Chondrocyte (in vitro differentiated cells): ENCODE measurements at regions not wholly inside any gene's neighbourhood (a gene's known extent, or its start where the extent isn't known, plus 50 kb on each side); places are given as distances from the start of the nearest gene placed in this dataset.

Experiments
- DNase-seq: peaks from one replicate; pipeline ENCODE4 v3.0.0; 2021; ENCODE audit warnings: mixed read lengths, low spot score
- H3K27ac Mint-ChIP-seq: one replicate; pipeline ENCODE4 v1.8.0; 2021; ENCODE audit warnings: mild to moderate bottlenecking, moderate library complexity, mixed read lengths; ENCODE audit not compliant: unreplicated experiment
- H3K27me3 Mint-ChIP-seq: 2 replicates; pipeline ENCODE4 v1.8.0; 2021; ENCODE audit warnings: low read depth, mixed read lengths
- H3K36me3 Mint-ChIP-seq: 2 replicates; pipeline ENCODE4 v1.8.0; 2021; ENCODE audit warnings: low read depth, mixed read lengths
- H3K4me1 Mint-ChIP-seq: 2 replicates; pipeline ENCODE4 v1.8.0; 2021; ENCODE audit warnings: low read depth, mild to moderate bottlenecking, mixed read lengths
- H3K4me3 Mint-ChIP-seq: one replicate; pipeline ENCODE4 v1.8.0; 2021; ENCODE audit warnings: mild to moderate bottlenecking, moderate library complexity, mixed read lengths; ENCODE audit not compliant: unreplicated experiment
- H3K9me3 Mint-ChIP-seq: 2 replicates; pipeline ENCODE4 v1.8.0; 2021; ENCODE audit warnings: low read depth, mixed read lengths
- CTCF ChIP-seq: fragments of 200-600 bp; sonication (generic); IDR thresholded peaks from 2 replicates; pipeline ENCODE4 v1.5.0; 2021; ENCODE audit warnings: antibody characterized with exemption, mild to moderate bottlenecking, moderate library complexity

- no peak for TF ChIP-seq CTCF
- Mint-ChIP-seq H3K27ac (no peak overlapping the region), H3K27me3 (peaks cover 7% of the 10 kb centered on the region), H3K9me3 (no peaks in the 10 kb centered on the region), H3K4me1 (no peaks in the 10 kb centered on the region), H3K36me3 (no peaks in the 10 kb centered on the region), H3K4me3 (no peak overlapping the region)
- no peak for DNase-seq
These were observed 486.5 kb downstream of the GRXCR1 start for GRCh38 chr4:43379016-43379415.

- H3K9me3 Mint-ChIP-seq = no peaks in the 10 kb centered on the region
- no peaks in the 10 kb centered on the region for H3K4me1 Mint-ChIP-seq
- no peak overlapping the region for H3K27ac Mint-ChIP-seq
- no peak for TF ChIP-seq CTCF
- no peak overlapping the region for H3K4me3 Mint-ChIP-seq
- DNase-seq = no peak
- H3K27me3 Mint-ChIP-seq = peaks cover 7% of the 10 kb centered on the region
- H3K36me3 Mint-ChIP-seq = no peaks in the 10 kb centered on the region
These were observed 487.6 kb downstream of the GRXCR1 start for GRCh38 chr4:43380093-43380492.

- Mint-ChIP-seq H3K4me1 (no peaks in the 10 kb centered on the region), H3K36me3 (no peaks in the 10 kb centered on the region), H3K9me3 (peaks cover 1% of the 10 kb centered on the region), H3K27me3 (peaks cover 4% of the 10 kb centered on the region), H3K27ac (no peak overlapping the region), H3K4me3 (no peak overlapping the region)
- no peak for DNase-seq
- TF ChIP-seq CTCF = no peak
These were observed 498.6 kb downstream of the GRXCR1 start for GRCh38 chr4:43391069-43391468.

- Mint-ChIP-seq H3K36me3 (no peaks in the 10 kb centered on the region), H3K4me1 (no peaks in the 10 kb centered on the region), H3K27ac (no peak overlapping the region), H3K27me3 (peaks cover 4% of the 10 kb centered on the region), H3K4me3 (no peak overlapping the region), H3K9me3 (peaks cover 6% of the 10 kb centered on the region)
- no peak for DNase-seq
- no peak for TF ChIP-seq CTCF
These were observed 502.5 kb downstream of the GRXCR1 start for GRCh38 chr4:43394976-43395375.

GRCh38 chr4:43399726-43400125, 507.2 kb downstream of the GRXCR1 start:
- Mint-ChIP-seq H3K9me3 (peaks cover 6% of the 10 kb centered on the region), H3K4me1 (no peaks in the 10 kb centered on the region), H3K4me3 (no peak overlapping the region), H3K36me3 (no peaks in the 10 kb centered on the region), H3K27me3 (peaks cover 4% of the 10 kb centered on the region), H3K27ac (no peak overlapping the region)
- TF ChIP-seq CTCF = no peak
- no peak for DNase-seq
